Activated CD8-positive, alpha-beta T cell treated with anti-CD3 and anti-CD28 coated beads, Interleukin-2, amount 10 ng/mL, durations not matched to agents 7 days and 5 days (primary cell): ENCODE measurements at regions not wholly inside any gene's neighbourhood (a gene's known extent, or its start where the extent isn't known, plus 50 kb on each side); places are given as distances from the start of the nearest gene placed in this dataset.
A peak's percentile ranks its signal among the peaks of the same experiment; 100 is the strongest.
"Not testable (repeated sequence)": the region's sequence is repeated elsewhere in the genome, so short reads cannot be mapped to it uniquely, and the experiment has no call there.

Experiments
- ATAC-seq: fragments of 150-1000 bp; cut with Tn5 transposase; one replicate; pipeline ENCODE4 v1.10.0; 2021; ENCODE audit warnings: moderate library complexity
- CTCF ChIA-PET: fragments of 350-600 bp; sonication (Branson Sonifier 250); formaldehyde crosslinking; loops from one replicate; lab custom pipeline; 2021; ENCODE audit warnings: antibody characterized with exemption; lab: Charles Lee
- POLR2A ChIA-PET: fragments of 350-600 bp; sonication (Branson Sonifier 250); formaldehyde crosslinking; loops from one replicate; lab custom pipeline; 2021; ENCODE audit warnings: antibody characterized with exemption; lab: Charles Lee
- DNase-seq: peaks from one replicate; pipeline ENCODE4 v3.0.0-alpha.2; 2020
- H3K27ac Mint-ChIP-seq: one replicate; pipeline ENCODE4 v1.8.0; 2021; ENCODE audit warnings: mild to moderate bottlenecking, mixed read lengths
- H3K27me3 Mint-ChIP-seq: one replicate; pipeline ENCODE4 v1.8.0; 2021; ENCODE audit warnings: low read depth, mixed read lengths
- H3K36me3 Mint-ChIP-seq: one replicate; pipeline ENCODE4 v1.8.0; 2021; ENCODE audit warnings: low read depth, mixed read lengths
- H3K4me1 Mint-ChIP-seq: one replicate; pipeline ENCODE4 v1.8.0; 2021; ENCODE audit warnings: low read depth, mixed read lengths
- H3K4me3 Mint-ChIP-seq: one replicate; pipeline ENCODE4 v1.8.0; 2021; ENCODE audit warnings: mild to moderate bottlenecking, mixed read lengths
- H3K9me3 Mint-ChIP-seq: one replicate; pipeline ENCODE4 v1.8.0; 2022; ENCODE audit warnings: mixed read lengths; ENCODE audit not compliant: insufficient read depth

- no peak overlapping the region for H3K4me3 Mint-ChIP-seq
- H3K4me1 Mint-ChIP-seq: no peaks in the 10 kb centered on the region
- POLR2A ChIA-PET: interaction anchor here (0.6 kb wide), 1 partner anchor 719 kb away, joined by 3 read pairs; no protein-coding TSS in a partner anchor
- no peak for ATAC-seq
- peaks cover 6% of the 10 kb centered on the region for H3K9me3 Mint-ChIP-seq
- no peaks in the 10 kb centered on the region for H3K36me3 Mint-ChIP-seq
- CTCF ChIA-PET: no interaction called here
- DNase-seq: no peak
- H3K27ac Mint-ChIP-seq: no peak overlapping the region
- peaks cover 4% of the 10 kb centered on the region for H3K27me3 Mint-ChIP-seq
Observed at GRCh38 chr3:40731445-40731844, 206.7 kb downstream of the ZNF621 start.

GRCh38 chr3:40736943-40737342, 212.2 kb downstream of the ZNF621 start:
- no peaks in the 10 kb centered on the region for H3K9me3 Mint-ChIP-seq
- no peak overlapping the region for H3K4me3 Mint-ChIP-seq
- no peaks in the 10 kb centered on the region for H3K4me1 Mint-ChIP-seq
- H3K27me3 Mint-ChIP-seq: peaks cover 2% of the 10 kb centered on the region
- H3K27ac Mint-ChIP-seq: no peak overlapping the region
- ATAC-seq (no peak), DNase-seq (no peak)
- H3K36me3 Mint-ChIP-seq: no peaks in the 10 kb centered on the region
- ChIA-PET POLR2A (no interaction called here), CTCF (no interaction called here)

GRCh38 chr3:40737343-40737742, 212.6 kb downstream of the ZNF621 start:
- POLR2A ChIA-PET: no interaction called here
- Mint-ChIP-seq H3K4me3 (no peak overlapping the region), H3K27ac (no peak overlapping the region), H3K27me3 (peaks cover 3% of the 10 kb centered on the region), H3K36me3 (no peaks in the 10 kb centered on the region), H3K4me1 (no peaks in the 10 kb centered on the region), H3K9me3 (no peaks in the 10 kb centered on the region)
- ATAC-seq: no peak
- CTCF ChIA-PET: no interaction called here
- no peak for DNase-seq

GRCh38 chr3:40739971-40740370, 215.2 kb downstream of the ZNF621 start:
- Mint-ChIP-seq H3K4me3 (no peak overlapping the region), H3K36me3 (no peaks in the 10 kb centered on the region), H3K27me3 (peaks cover 3% of the 10 kb centered on the region), H3K9me3 (no peaks in the 10 kb centered on the region), H3K4me1 (no peaks in the 10 kb centered on the region), H3K27ac (no peak overlapping the region)
- ChIA-PET POLR2A (no interaction called here), CTCF (no interaction called here)
- no peak for ATAC-seq
- DNase-seq: no peak

GRCh38 chr3:40741729-40742128, 217.0 kb downstream of the ZNF621 start:
- CTCF ChIA-PET: no interaction called here
- DNase-seq (no peak), ATAC-seq (no peak)
- Mint-ChIP-seq H3K4me1 (no peaks in the 10 kb centered on the region), H3K36me3 (no peaks in the 10 kb centered on the region), H3K27ac (no peak overlapping the region), H3K27me3 (peaks cover 3% of the 10 kb centered on the region), H3K4me3 (no peak overlapping the region), H3K9me3 (no peaks in the 10 kb centered on the region)
- POLR2A ChIA-PET: no interaction called here

GRCh38 chr3:40745381-40746106, 220.8 kb downstream of the ZNF621 start:
- POLR2A ChIA-PET: no interaction called here
- no peaks in the 10 kb centered on the region for H3K4me1 Mint-ChIP-seq
- ATAC-seq (no peak), DNase-seq (no peak)
- H3K36me3 Mint-ChIP-seq: no peaks in the 10 kb centered on the region
- no peak overlapping the region for H3K4me3 Mint-ChIP-seq
- peaks cover 8% of the 10 kb centered on the region for H3K27me3 Mint-ChIP-seq
- H3K9me3 Mint-ChIP-seq: no peaks in the 10 kb centered on the region
- CTCF ChIA-PET: no interaction called here
- no peak overlapping the region for H3K27ac Mint-ChIP-seq

GRCh38 chr3:40751666-40752065, 226.9 kb downstream of the ZNF621 start:
- no peaks in the 10 kb centered on the region for H3K4me1 Mint-ChIP-seq
- H3K4me3 Mint-ChIP-seq: no peak overlapping the region
- DNase-seq: no peak
- H3K36me3 Mint-ChIP-seq: no peaks in the 10 kb centered on the region
- CTCF ChIA-PET: no interaction called here
- H3K27ac Mint-ChIP-seq: no peak overlapping the region
- peaks cover 7% of the 10 kb centered on the region for H3K27me3 Mint-ChIP-seq
- ATAC-seq: no peak
- no peaks in the 10 kb centered on the region for H3K9me3 Mint-ChIP-seq
- POLR2A ChIA-PET: no interaction called here

GRCh38 chr3:40752492-40752891, 227.7 kb downstream of the ZNF621 start:
- Mint-ChIP-seq H3K4me3 (no peak overlapping the region), H3K27me3 (peaks cover 7% of the 10 kb centered on the region), H3K36me3 (no peaks in the 10 kb centered on the region), H3K4me1 (no peaks in the 10 kb centered on the region), H3K27ac (no peak overlapping the region), H3K9me3 (no peaks in the 10 kb centered on the region)
- CTCF ChIA-PET: no interaction called here
- POLR2A ChIA-PET: no interaction called here
- ATAC-seq (no peak), DNase-seq (no peak)

- H3K27me3 Mint-ChIP-seq: peaks cover 2% of the 10 kb centered on the region
- no peaks in the 10 kb centered on the region for H3K36me3 Mint-ChIP-seq
- no peaks in the 10 kb centered on the region for H3K9me3 Mint-ChIP-seq
- DNase-seq (no peak), ATAC-seq (no peak)
- H3K4me3 Mint-ChIP-seq: no peak overlapping the region
- H3K27ac Mint-ChIP-seq: no peak overlapping the region
- ChIA-PET CTCF (no interaction called here), POLR2A (no interaction called here)
- no peaks in the 10 kb centered on the region for H3K4me1 Mint-ChIP-seq
Observed at GRCh38 chr3:40753291-40753770, 228.6 kb downstream of the ZNF621 start.

- Mint-ChIP-seq H3K4me1 (no peaks in the 10 kb centered on the region), H3K36me3 (no peaks in the 10 kb centered on the region), H3K27me3 (peaks cover 2% of the 10 kb centered on the region), H3K4me3 (no peak overlapping the region), H3K9me3 (no peaks in the 10 kb centered on the region), H3K27ac (peak overlapping the region; percentile 46)
- CTCF ChIA-PET: no interaction called here
- POLR2A ChIA-PET: no interaction called here
- DNase-seq (no peak), ATAC-seq (no peak)
Observed at GRCh38 chr3:40753951-40754350, 229.2 kb downstream of the ZNF621 start.

GRCh38 chr3:40754994-40755393, 230.2 kb downstream of the ZNF621 start:
- Mint-ChIP-seq H3K36me3 (no peaks in the 10 kb centered on the region), H3K4me1 (no peaks in the 10 kb centered on the region), H3K4me3 (no peak overlapping the region), H3K27ac (no peak overlapping the region), H3K9me3 (no peaks in the 10 kb centered on the region), H3K27me3 (peaks cover 2% of the 10 kb centered on the region)
- ATAC-seq (no peak), DNase-seq (no peak)
- ChIA-PET POLR2A (no interaction called here), CTCF (no interaction called here)

- Mint-ChIP-seq H3K27ac (no peak overlapping the region), H3K9me3 (no peaks in the 10 kb centered on the region), H3K27me3 (peaks cover 4% of the 10 kb centered on the region), H3K36me3 (no peaks in the 10 kb centered on the region), H3K4me1 (no peaks in the 10 kb centered on the region), H3K4me3 (no peak overlapping the region)
- ChIA-PET CTCF (no interaction called here), POLR2A (no interaction called here)
- ATAC-seq (no peak), DNase-seq (no peak)
Observed at GRCh38 chr3:40756500-40756899, 231.7 kb downstream of the ZNF621 start.

GRCh38 chr3:40762771-40763170, 238.0 kb downstream of the ZNF621 start:
- H3K9me3 Mint-ChIP-seq, H3K4me3 Mint-ChIP-seq, DNase-seq, H3K36me3 Mint-ChIP-seq, ATAC-seq, H3K27me3 Mint-ChIP-seq, H3K27ac Mint-ChIP-seq, POLR2A ChIA-PET, CTCF ChIA-PET, H3K4me1 Mint-ChIP-seq: not testable (repeated sequence)
